ENCODE measurements at regions not wholly inside any gene's neighbourhood (a gene's known extent, or its start where the extent isn't known, plus 50 kb on each side); places are given as distances from the start of the nearest gene placed in this dataset.

GRCh38 chr13:107025991-107026390 lies 458.1 kb upstream of the ARGLU1 start (continued):
- no peak for TF ChIP-seq CREB5 (CRISPR knock-in tag; IDR thresholded peaks at IDR 0.05; ENCODE audit: low read depth)
- TF ChIP-seq GLIS3 (CRISPR knock-in tag; IDR thresholded peaks at IDR 0.05), result no peak
- TF ChIP-seq TOX (CRISPR knock-in tag; IDR thresholded peaks at IDR 0.05; ENCODE audit: borderline replicate concordance), result no peak
- TF ChIP-seq ZC3H10 (CRISPR knock-in tag; IDR thresholded peaks at IDR 0.05), result no peak
- TF ChIP-seq CSRNP3 (CRISPR knock-in tag; IDR thresholded peaks at IDR 0.05), result no peak
- no peak for TF ChIP-seq ZFP30 (CRISPR knock-in tag; IDR thresholded peaks at IDR 0.05)

- no peak for ATAC-seq
- no peak for TF ChIP-seq ZNF8 (CRISPR knock-in tag; IDR thresholded peaks at IDR 0.05)
- no peak for TF ChIP-seq ZNF70 (CRISPR knock-in tag; IDR thresholded peaks at IDR 0.05)
- TF ChIP-seq ARNTL (CRISPR knock-in tag; IDR thresholded peaks at IDR 0.05; ENCODE audit: borderline replicate concordance, low read depth), result no peak
- no peak for TF ChIP-seq OSR1 (CRISPR knock-in tag; IDR thresholded peaks at IDR 0.05)
- no peak for TF ChIP-seq RARB (CRISPR knock-in tag; IDR thresholded peaks at IDR 0.05)
- TF ChIP-seq ZNF565 (CRISPR knock-in tag; conservative IDR thresholded peaks at IDR 0.05; ENCODE audit: low read depth), result no peak
- no peak for TF ChIP-seq SNAI2 (CRISPR knock-in tag; IDR thresholded peaks at IDR 0.05)
- no peak for TF ChIP-seq ZC3H10 (CRISPR knock-in tag; IDR thresholded peaks at IDR 0.05)
- no peak for TF ChIP-seq POU6F1 (CRISPR knock-in tag; IDR thresholded peaks at IDR 0.05; ENCODE audit: borderline replicate concordance, low read depth)
- TF ChIP-seq TSHZ2 (CRISPR knock-in tag; IDR thresholded peaks at IDR 0.05), result no peak
- TF ChIP-seq PATZ1 (CRISPR knock-in tag; IDR thresholded peaks at IDR 0.05; ENCODE audit: borderline replicate concordance), result no peak
- TF ChIP-seq CREB5 (CRISPR knock-in tag; IDR thresholded peaks at IDR 0.05; ENCODE audit: low read depth), result no peak
- no peak for TF ChIP-seq TCF4 (CRISPR knock-in tag; IDR thresholded peaks at IDR 0.05; ENCODE audit: borderline replicate concordance)
- no peak for TF ChIP-seq PPARA (CRISPR knock-in tag; IDR thresholded peaks at IDR 0.05; ENCODE audit: borderline replicate concordance)
- TF ChIP-seq TOX (CRISPR knock-in tag; IDR thresholded peaks at IDR 0.05; ENCODE audit: borderline replicate concordance), result no peak
- no peak for TF ChIP-seq ESRRG (CRISPR knock-in tag; IDR thresholded peaks at IDR 0.05)
- TF ChIP-seq CSRNP3 (CRISPR knock-in tag; IDR thresholded peaks at IDR 0.05), result no peak
- TF ChIP-seq ZFP30 (CRISPR knock-in tag; IDR thresholded peaks at IDR 0.05), result no peak
Measured at GRCh38 chr13:107023335-107023734, 455.4 kb upstream of the ARGLU1 start.
